Neural progenitor cell (in vitro differentiated cells): ENCODE measurements at regions not wholly inside any gene's neighbourhood (a gene's known extent, or its start where the extent isn't known, plus 50 kb on each side); places are given as distances from the start of the nearest gene placed in this dataset.

Experiments
- EZH2phosphoT487 ChIP-seq: fragments of 200-600 bp; sonication (generic); IDR thresholded peaks from 2 replicates; pipeline ENCODE4 v1.6.1; 2017; ENCODE audit warnings: antibody characterized with exemption
- TF ChIP-seq, protein P1 (sequence below): fragments of 200-600 bp; sonication (generic); IDR thresholded peaks from 2 replicates; pipeline ENCODE4 v1.5.1; 2017; ENCODE audit warnings: antibody characterized with exemption, mild to moderate bottlenecking

- TF ChIP-seq, protein P1, sequence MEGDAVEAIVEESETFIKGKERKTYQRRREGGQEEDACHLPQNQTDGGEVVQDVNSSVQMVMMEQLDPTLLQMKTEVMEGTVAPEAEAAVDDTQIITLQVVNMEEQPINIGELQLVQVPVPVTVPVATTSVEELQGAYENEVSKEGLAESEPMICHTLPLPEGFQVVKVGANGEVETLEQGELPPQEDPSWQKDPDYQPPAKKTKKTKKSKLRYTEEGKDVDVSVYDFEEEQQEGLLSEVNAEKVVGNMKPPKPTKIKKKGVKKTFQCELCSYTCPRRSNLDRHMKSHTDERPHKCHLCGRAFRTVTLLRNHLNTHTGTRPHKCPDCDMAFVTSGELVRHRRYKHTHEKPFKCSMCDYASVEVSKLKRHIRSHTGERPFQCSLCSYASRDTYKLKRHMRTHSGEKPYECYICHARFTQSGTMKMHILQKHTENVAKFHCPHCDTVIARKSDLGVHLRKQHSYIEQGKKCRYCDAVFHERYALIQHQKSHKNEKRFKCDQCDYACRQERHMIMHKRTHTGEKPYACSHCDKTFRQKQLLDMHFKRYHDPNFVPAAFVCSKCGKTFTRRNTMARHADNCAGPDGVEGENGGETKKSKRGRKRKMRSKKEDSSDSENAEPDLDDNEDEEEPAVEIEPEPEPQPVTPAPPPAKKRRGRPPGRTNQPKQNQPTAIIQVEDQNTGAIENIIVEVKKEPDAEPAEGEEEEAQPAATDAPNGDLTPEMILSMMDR, result no peak
- no peak for TF ChIP-seq EZH2phosphoT487
Observed at GRCh38 chr12:91344408-91344807, 161.8 kb upstream of the DCN start.
